Stomach smooth muscle (tissue), 2 donors: ENCODE measurements at regions not wholly inside any gene's neighbourhood (a gene's known extent, or its start where the extent isn't known, plus 50 kb on each side); places are given as distances from the start of the nearest gene placed in this dataset.
"Not testable (repeated sequence)": the region's sequence is repeated elsewhere in the genome, so short reads cannot be mapped to it uniquely, and the experiment has no call there.

Experiments
- H3K27ac ChIP-seq: one replicate; pipeline ENCODE4 v1.7.0; 2013; ENCODE audit warnings: mild to moderate bottlenecking, low read length, inconsistent platforms
- H3K27me3 ChIP-seq, 2 donors: one replicate each; pipeline ENCODE4 v1.7.0; 2013; ENCODE audit warnings: low read length in 2 of 2; ENCODE audit not compliant: insufficient read depth in 2 of 2, control insufficient read depth in 1 of 2
- H3K36me3 ChIP-seq, 2 donors: one replicate each; pipeline ENCODE4 v1.7.0; 2013; ENCODE audit warnings: low read length in 2 of 2; ENCODE audit not compliant: control insufficient read depth in 2 of 2, insufficient read depth in 2 of 2
- H3K4me1 ChIP-seq: one replicate; pipeline ENCODE4 v1.7.0; 2013; ENCODE audit warnings: low read length; ENCODE audit not compliant: control insufficient read depth, insufficient read depth
- H3K4me3 ChIP-seq, 2 donors: one replicate each; pipeline ENCODE4 v1.7.0; 2013; ENCODE audit warnings: low read length in 2 of 2
- H3K9ac ChIP-seq, 2 donors: one replicate each; pipeline ENCODE4 v1.7.0; 2013; ENCODE audit warnings: low read length in 2 of 2, mild to moderate bottlenecking in 1 of 2
- H3K9me3 ChIP-seq, 2 donors: one replicate each; pipeline ENCODE4 v1.7.0; 2013; ENCODE audit warnings: low read length in 2 of 2; ENCODE audit not compliant: control insufficient read depth in 2 of 2
- donor health status: healthy.
- donor health status: Pancreatic carcinoma.

GRCh38 chr17:70752461-70752860 is 583.1 kb downstream of the KCNJ2 start:
- not testable (repeated sequence) for H3K9ac ChIP-seq, H3K36me3 ChIP-seq, H3K4me1 ChIP-seq, H3K9me3 ChIP-seq, H3K4me3 ChIP-seq, H3K27ac ChIP-seq, H3K27me3 ChIP-seq

GRCh38 chr17:70752966-70753467 is 583.7 kb downstream of the KCNJ2 start:
- Histone ChIP-seq H3K4me1 (no peaks in the 10 kb centered on the region), H3K9ac (no peak overlapping the region), H3K27me3 (no peaks in the 10 kb centered on the region), H3K27ac (no peak overlapping the region), H3K36me3 (no peaks in the 10 kb centered on the region), H3K9me3 (peaks cover 0 to 6% of the 10 kb centered on the region in 2 donors), H3K4me3 (no peak overlapping the region)

- Histone ChIP-seq H3K4me3 (no peak overlapping the region), H3K9me3 (no peaks in the 10 kb centered on the region), H3K9ac (no peak overlapping the region), H3K27me3 (no peaks in the 10 kb centered on the region), H3K4me1 (no peaks in the 10 kb centered on the region), H3K36me3 (no peaks in the 10 kb centered on the region), H3K27ac (no peak overlapping the region)
Observed at GRCh38 chr17:70763018-70763417, 593.7 kb downstream of the KCNJ2 start.

- Histone ChIP-seq H3K9ac (no peak overlapping the region), H3K27ac (no peak overlapping the region), H3K4me1 (no peaks in the 10 kb centered on the region), H3K36me3 (no peaks in the 10 kb centered on the region), H3K4me3 (no peak overlapping the region), H3K27me3 (no peaks in the 10 kb centered on the region), H3K9me3 (no peaks in the 10 kb centered on the region)
Observed at GRCh38 chr17:70767102-70767701, 597.9 kb downstream of the KCNJ2 start.

- no peaks in the 10 kb centered on the region for H3K36me3 ChIP-seq
- no peaks in the 10 kb centered on the region for H3K27me3 ChIP-seq
Observed at GRCh38 chr17:70769956-70770355, 600.6 kb downstream of the KCNJ2 start.

GRCh38 chr17:70771804-70772386 is 602.6 kb downstream of the KCNJ2 start:
- Histone ChIP-seq H3K4me1 (no peaks in the 10 kb centered on the region), H3K4me3 (no peak overlapping the region), H3K9ac (no peak overlapping the region), H3K36me3 (no peaks in the 10 kb centered on the region), H3K27me3 (no peaks in the 10 kb centered on the region), H3K9me3 (no peaks in the 10 kb centered on the region), H3K27ac (no peak overlapping the region)

More at GRCh38 chr17:70769956-70770355, 600.6 kb downstream of the KCNJ2 start:
- Histone ChIP-seq H3K4me1 (no peaks in the 10 kb centered on the region), H3K4me3 (no peak overlapping the region), H3K9me3 (no peaks in the 10 kb centered on the region), H3K27ac (no peak overlapping the region), H3K9ac (no peak overlapping the region)

- Histone ChIP-seq H3K9me3 (no peaks in the 10 kb centered on the region), H3K27ac (no peak overlapping the region), H3K36me3 (no peaks in the 10 kb centered on the region), H3K27me3 (no peaks in the 10 kb centered on the region), H3K9ac (no peak overlapping the region), H3K4me3 (no peak overlapping the region), H3K4me1 (no peaks in the 10 kb centered on the region)
Observed at GRCh38 chr17:70772761-70773160, 603.4 kb downstream of the KCNJ2 start.

- Histone ChIP-seq H3K36me3 (no peaks in the 10 kb centered on the region), H3K9me3 (no peaks in the 10 kb centered on the region), H3K4me3 (no peak overlapping the region), H3K27me3 (no peaks in the 10 kb centered on the region), H3K4me1 (no peaks in the 10 kb centered on the region), H3K9ac (no peak overlapping the region), H3K27ac (no peak overlapping the region)
Observed at GRCh38 chr17:70773258-70773657, 603.9 kb downstream of the KCNJ2 start.

- no peak overlapping the region for H3K9ac ChIP-seq
Observed at GRCh38 chr17:70774339-70775117, 605.2 kb downstream of the KCNJ2 start.

GRCh38 chr17:70775679-70776078 is 606.3 kb downstream of the KCNJ2 start:
- Histone ChIP-seq H3K4me3 (no peak overlapping the region), H3K36me3 (no peaks in the 10 kb centered on the region), H3K27me3 (peaks cover 0 to 3% of the 10 kb centered on the region in 2 donors), H3K9me3 (no peaks in the 10 kb centered on the region), H3K4me1 (no peaks in the 10 kb centered on the region), H3K27ac (no peak overlapping the region), H3K9ac (no peak overlapping the region)

More at GRCh38 chr17:70774339-70775117, 605.2 kb downstream of the KCNJ2 start:
- Histone ChIP-seq H3K27me3 (no peaks in the 10 kb centered on the region), H3K36me3 (no peaks in the 10 kb centered on the region), H3K9me3 (no peaks in the 10 kb centered on the region), H3K4me1 (no peaks in the 10 kb centered on the region), H3K4me3 (no peak overlapping the region), H3K27ac (no peak overlapping the region)

- Histone ChIP-seq H3K36me3 (no peaks in the 10 kb centered on the region), H3K9ac (no peak overlapping the region), H3K4me1 (no peaks in the 10 kb centered on the region), H3K27me3 (peaks cover 0 to 3% of the 10 kb centered on the region in 2 donors), H3K9me3 (no peaks in the 10 kb centered on the region), H3K27ac (no peak overlapping the region), H3K4me3 (no peak overlapping the region)
Observed at GRCh38 chr17:70776441-70776840, 607.1 kb downstream of the KCNJ2 start.
